HG02852 (cell line): ENCODE measurements at regions not wholly inside any gene's neighbourhood (a gene's known extent, or its start where the extent isn't known, plus 50 kb on each side); places are given as distances from the start of the nearest gene placed in this dataset.
"Not testable (repeated sequence)": the region's sequence is repeated elsewhere in the genome, so short reads cannot be mapped to it uniquely, and the experiment has no call there.

Source experiments
- ATAC-seq: cut with Tn5 transposase; IDR thresholded peaks from one replicate; pipeline ENCODE4 v1.9.1; 2021; ENCODE audit warnings: mild to moderate bottlenecking, moderate library complexity; ENCODE audit not compliant: unreplicated experiment

GRCh38 chr10:130499541-130499940, 363.4 kb downstream of the GLRX3 start:
- no peak for ATAC-seq

- ATAC-seq: no peak
These were observed 364.2 kb downstream of the GLRX3 start for GRCh38 chr10:130500261-130501000.

DNA sequence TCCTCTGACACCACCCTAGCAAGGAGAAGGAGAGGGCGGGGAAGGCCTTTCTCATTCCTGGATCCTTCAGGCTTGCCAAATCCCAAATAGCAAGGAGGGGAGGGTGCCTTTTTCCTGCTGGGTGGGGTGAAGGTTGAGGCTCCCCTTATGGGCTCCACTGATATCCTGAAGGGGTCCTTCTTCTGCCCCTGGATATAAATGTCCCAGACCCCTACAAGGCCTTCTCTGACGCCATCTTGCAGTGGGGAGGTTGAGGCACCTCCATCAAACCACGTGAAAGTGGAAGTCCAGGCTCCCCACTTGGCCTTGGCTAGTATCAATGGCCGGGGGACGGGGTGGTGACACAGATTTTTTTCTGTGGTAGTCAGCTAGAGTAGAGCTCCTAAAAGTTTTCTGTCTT, 371.3 kb downstream of the GLRX3 start:
- no peak for ATAC-seq

DNA sequence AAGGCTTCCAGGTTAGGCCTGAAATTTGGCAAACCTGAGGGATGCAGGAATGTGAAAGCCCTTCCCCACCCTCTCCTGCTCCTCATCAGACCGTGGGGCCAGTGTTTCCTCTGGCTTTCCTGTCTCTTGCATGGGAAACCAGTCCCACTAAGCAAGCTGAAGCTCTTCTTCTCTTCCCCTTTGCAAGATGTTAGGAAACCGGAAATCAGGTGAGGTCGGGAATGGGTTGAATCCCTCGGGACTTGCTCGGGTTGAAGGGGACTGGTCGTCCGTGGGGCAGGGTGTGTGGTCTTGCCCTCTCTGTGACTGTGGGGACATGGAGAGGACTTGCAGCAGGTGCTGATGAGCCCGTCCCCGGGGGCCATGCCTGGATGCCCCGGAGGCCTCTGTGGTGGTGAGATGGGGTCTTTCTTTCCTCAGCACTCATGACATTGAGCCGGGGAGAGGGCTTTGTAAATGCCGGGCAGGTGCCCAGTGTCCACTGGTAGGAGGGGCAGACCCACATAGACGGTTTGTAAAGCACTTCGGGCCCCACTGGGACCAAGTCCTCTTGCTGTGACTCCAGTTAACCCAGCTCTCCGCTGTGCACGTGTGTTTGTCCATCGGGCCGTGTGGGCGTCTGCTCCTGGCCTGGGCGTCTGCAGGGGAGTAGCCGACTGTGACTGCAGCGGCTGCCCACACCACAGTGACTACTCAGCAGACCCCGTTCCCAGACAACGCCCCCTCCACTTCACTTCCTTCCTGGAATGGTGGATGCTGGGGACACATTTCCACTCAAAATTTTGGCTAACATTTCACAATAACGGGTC, 373.9 kb downstream of the GLRX3 start:
- no peak for ATAC-seq

GRCh38 chr10:130510755-130511154, 374.6 kb downstream of the GLRX3 start:
- no peak for ATAC-seq

- no peak for ATAC-seq
These were observed 375.6 kb downstream of the GLRX3 start for GRCh38 chr10:130511766-130512165.

- no peak for ATAC-seq
These were observed 376.7 kb downstream of the GLRX3 start for GRCh38 chr10:130512936-130513335.

DNA sequence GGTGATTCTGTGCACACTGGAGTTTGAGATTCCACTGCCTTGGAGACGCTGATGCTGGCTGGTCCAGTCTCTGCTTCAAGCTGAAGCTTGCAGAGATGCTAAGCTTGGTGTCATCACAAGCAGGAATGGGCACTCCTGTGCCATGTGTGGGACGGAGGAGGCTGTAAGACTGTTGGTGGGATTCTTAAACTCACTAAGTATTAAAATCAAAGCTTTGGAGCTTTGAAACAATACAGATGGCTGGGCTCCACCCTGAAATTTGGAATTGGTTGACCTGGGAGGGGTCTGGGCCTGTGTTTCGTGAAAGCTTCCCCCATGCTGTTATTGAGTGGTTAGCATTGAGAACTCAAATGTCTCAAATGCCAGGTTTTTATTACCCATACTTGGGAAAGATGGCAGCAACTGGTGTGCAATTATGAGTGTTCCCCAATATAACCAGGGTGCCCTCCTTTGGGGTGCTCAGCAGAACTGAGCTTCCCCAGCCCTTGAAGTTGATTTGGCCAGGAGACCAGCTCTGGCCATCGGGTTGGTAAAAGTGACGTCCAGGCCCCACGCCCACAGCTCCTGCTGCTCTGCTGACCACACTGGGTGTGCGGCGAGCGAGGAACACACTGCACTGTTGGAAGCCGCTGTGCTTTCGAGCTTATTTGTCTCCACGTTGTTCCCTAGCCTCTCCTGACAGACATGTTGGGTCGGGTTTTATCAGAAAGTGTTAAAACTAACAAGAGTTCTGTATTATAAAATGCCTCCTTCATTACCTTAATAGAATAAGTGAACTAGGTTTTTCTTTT, 377.7 kb downstream of the GLRX3 start:
- ATAC-seq: no peak

DNA sequence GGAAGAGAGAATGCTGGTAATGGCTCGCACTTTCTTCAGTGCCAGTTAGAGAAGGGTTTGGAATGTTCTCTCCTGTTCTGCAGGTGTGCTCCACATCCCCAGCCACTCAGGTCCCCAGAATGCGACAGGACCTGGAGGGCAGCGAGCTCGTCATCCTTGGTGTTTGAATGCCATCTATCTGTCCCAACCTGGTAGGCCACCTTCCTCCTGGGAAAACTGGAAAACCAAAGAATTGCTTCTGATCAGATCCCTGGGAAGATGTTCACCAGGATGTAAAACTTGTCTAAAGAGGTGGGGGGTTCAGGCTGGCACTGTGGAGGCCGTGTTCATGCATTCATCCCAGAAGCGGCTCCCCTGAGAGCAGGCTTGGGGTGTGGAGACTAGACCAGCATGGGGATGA, 379.5 kb downstream of the GLRX3 start:
- no peak for ATAC-seq

GRCh38 chr10:130516141-130516735, 380.0 kb downstream of the GLRX3 start:
- ATAC-seq: no peak

- not testable (repeated sequence) for ATAC-seq
These were observed 382.7 kb downstream of the GLRX3 start for GRCh38 chr10:130518921-130519320.

GRCh38 chr10:130519791-130520190, 383.6 kb downstream of the GLRX3 start:
- no peak for ATAC-seq

DNA sequence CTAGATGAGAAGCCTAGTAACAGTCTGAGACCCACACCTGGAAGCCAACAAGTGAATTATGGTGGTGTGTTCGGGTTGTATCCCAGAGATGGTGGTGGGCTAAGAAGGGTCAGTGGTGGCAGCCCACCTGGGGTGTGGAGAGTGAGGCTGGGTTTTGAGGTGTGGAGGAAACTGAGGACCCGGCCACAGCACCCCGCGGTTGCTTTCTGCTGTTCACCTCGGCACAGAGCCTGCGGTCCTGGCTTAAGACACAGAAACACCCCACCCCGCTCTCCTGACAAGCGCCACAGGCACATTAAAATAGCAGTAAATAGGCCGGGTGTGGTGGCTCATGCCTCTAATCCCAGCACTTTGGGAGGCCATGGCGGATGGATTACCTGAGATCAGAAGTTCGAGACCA, 395.1 kb downstream of the GLRX3 start:
- ATAC-seq: no peak

DNA sequence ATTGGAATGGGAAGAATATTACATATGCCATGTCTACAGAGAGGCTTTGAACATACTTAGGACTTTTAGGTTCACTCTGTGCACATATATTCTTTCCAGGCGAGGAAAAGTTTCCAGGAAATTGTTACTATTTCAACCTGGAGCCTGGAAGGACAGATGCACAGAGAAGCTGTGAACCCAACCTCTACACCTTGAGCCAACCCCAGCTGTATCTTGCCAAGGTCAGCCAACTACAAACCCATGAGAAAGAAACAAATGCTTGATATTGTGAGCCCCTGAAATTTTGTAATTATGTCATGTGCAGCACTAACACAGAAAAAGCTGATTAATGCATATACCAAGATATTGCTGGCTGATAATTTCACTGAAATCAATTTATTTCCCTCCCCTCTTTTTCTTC, 404.9 kb downstream of the GLRX3 start:
- ATAC-seq: no peak

- no peak for ATAC-seq
These were observed 406.6 kb downstream of the GLRX3 start for GRCh38 chr10:130542761-130543160.

DNA sequence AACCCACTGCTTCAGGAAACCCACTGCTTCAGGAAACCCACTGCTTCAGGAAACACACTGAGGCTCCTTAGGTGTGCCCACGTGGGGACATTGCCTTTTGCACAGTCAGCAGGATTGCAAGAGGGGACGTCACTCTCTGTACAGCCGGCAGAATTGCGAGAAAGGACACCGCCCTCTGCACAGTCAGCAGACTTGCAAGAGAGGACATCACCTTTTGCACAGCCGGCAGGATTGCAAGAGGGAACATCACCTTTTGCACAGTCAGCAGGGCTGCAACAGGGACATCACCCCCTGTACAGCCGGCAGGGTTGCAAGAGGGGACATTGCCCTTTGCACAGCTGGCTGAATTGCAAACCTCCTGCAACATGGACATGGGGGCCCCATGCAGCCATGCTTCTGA, 407.6 kb downstream of the GLRX3 start:
- no peak for ATAC-seq

- no peak for ATAC-seq
These were observed 408.9 kb downstream of the GLRX3 start for GRCh38 chr10:130545122-130545521.

- ATAC-seq: no peak
These were observed 409.5 kb downstream of the GLRX3 start for GRCh38 chr10:130545697-130546096.

DNA sequence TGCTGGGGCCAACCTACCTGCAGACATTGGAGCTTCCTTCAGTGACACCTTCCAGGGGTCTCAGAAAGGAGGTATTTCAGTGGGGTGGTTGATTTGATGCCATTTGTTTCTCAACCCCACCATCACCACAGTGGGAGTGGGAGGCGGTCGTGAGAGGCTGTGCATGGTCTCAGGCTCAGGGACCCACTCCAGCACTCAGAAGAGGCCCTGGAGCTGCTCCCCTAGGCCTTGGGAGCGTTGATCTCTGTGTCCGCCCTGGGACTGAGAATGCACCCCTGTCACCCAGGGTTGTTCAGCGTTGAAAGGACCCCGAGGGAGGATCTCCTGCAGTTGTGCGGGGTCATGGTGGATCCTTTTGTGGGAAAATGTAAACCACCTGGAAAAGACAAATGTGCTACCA, 410.6 kb downstream of the GLRX3 start:
- ATAC-seq: no peak

DNA sequence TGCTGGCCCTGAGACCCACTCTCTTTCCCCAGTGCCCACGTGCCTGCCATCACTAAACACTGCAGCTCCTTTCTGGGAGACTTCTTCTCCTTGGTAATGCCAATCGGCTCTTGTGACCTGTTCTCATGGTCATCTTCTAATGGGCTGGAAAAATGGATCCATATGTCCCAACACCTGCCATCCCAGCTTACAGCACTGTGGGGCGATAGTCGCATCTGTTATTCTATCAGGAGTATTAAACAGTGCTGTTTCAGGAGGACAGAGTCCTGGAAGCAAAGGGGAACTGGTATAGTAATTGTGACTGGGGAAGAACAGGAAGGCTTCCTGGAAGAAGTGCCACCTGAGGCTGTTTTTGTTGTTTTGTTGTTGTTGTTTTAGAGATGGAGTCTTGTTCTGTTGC, 411.2 kb downstream of the GLRX3 start:
- no peak for ATAC-seq
